CD8-positive, alpha-beta memory T cell (primary cell): ENCODE measurements at regions not wholly inside any gene's neighbourhood (a gene's known extent, or its start where the extent isn't known, plus 50 kb on each side); places are given as distances from the start of the nearest gene placed in this dataset.

Experiments used
- CTCF ChIA-PET: fragments of 350-600 bp; sonication (Branson Sonifier 250); formaldehyde crosslinking; loops from one replicate; lab custom pipeline; 2021; ENCODE audit warnings: antibody characterized with exemption; lab: Charles Lee
- POLR2A ChIA-PET: fragments of 350-600 bp; sonication (Branson Sonifier 250); formaldehyde crosslinking; loops from one replicate; lab custom pipeline; 2021; ENCODE audit warnings: antibody characterized with exemption; lab: Charles Lee
- DNase-seq, 5 donors: peaks; one replicate each; pipeline versions ENCODE4 v3.0.0 to v3.0.0-alpha.2; 2020 to 2022; ENCODE audit warnings: mixed read lengths in 1 of 5
- H3K27ac ChIP-seq: one replicate; pipeline ENCODE4 v1.7.0; 2013; ENCODE audit warnings: low read depth, mild to moderate bottlenecking, low read length, moderate library complexity
- H3K27me3 ChIP-seq: 2 replicates; pipeline ENCODE4 v1.7.0; 2013; ENCODE audit warnings: low read length, mild to moderate bottlenecking; ENCODE audit not compliant: insufficient read depth, poor library complexity, severe bottlenecking
- H3K36me3 ChIP-seq: 2 replicates; pipeline ENCODE4 v1.7.0; 2013; ENCODE audit warnings: mild to moderate bottlenecking, low read length, moderate library complexity; ENCODE audit not compliant: insufficient read depth
- H3K4me1 ChIP-seq: 2 replicates; pipeline ENCODE4 v1.7.0; 2013; ENCODE audit warnings: mild to moderate bottlenecking, low read length, moderate library complexity; ENCODE audit not compliant: insufficient read depth
- H3K4me3 ChIP-seq: 2 replicates; pipeline ENCODE4 v1.7.0; 2013; ENCODE audit warnings: mild to moderate bottlenecking, low read length
- H3K9me3 ChIP-seq: 2 replicates; pipeline ENCODE4 v1.7.0; 2013; ENCODE audit warnings: mild to moderate bottlenecking, low read length
- H3K27ac Mint-ChIP-seq, 8 donors: one replicate each; pipeline ENCODE4 v1.8.0; 2020 to 2021; ENCODE audit warnings: mixed read lengths in 8 of 8, mild to moderate bottlenecking in 6 of 8, inconsistent platforms in 3 of 8, moderate library complexity in 3 of 8
- H3K27me3 Mint-ChIP-seq, 2 donors: one replicate each; pipeline ENCODE4 v1.8.0; 2020 to 2021; ENCODE audit warnings: mixed read lengths in 2 of 2, mild to moderate bottlenecking in 1 of 2, moderate library complexity in 1 of 2
- H3K36me3 Mint-ChIP-seq, 3 donors: one replicate each; pipeline ENCODE4 v1.8.0; 2020 to 2021; ENCODE audit warnings: mixed read lengths in 3 of 3, inconsistent platforms in 1 of 3, mild to moderate bottlenecking in 1 of 3
- H3K4me1 Mint-ChIP-seq, 3 donors: one replicate each; pipeline ENCODE4 v1.8.0; 2020 to 2021; ENCODE audit warnings: mixed read lengths in 3 of 3, inconsistent platforms in 1 of 3, mild to moderate bottlenecking in 1 of 3
- H3K4me3 Mint-ChIP-seq, 7 donors: one replicate each; pipeline ENCODE4 v1.8.0; 2020 to 2021; ENCODE audit warnings: mixed read lengths in 7 of 7, mild to moderate bottlenecking in 6 of 7, moderate library complexity in 4 of 7, inconsistent platforms in 2 of 7
- H3K9me3 Mint-ChIP-seq, 5 donors: one replicate each; pipeline ENCODE4 v1.8.0; 2020 to 2022; ENCODE audit warnings: mixed read lengths in 5 of 5, mild to moderate bottlenecking in 3 of 5, moderate library complexity in 2 of 5, inconsistent platforms in 1 of 5

- Histone ChIP-seq H3K27me3 (no peaks in the 10 kb centered on the region), H3K9me3 (no peaks in the 10 kb centered on the region), H3K4me3 (no peak overlapping the region), H3K4me1 (no peaks in the 10 kb centered on the region), H3K27ac (no peak overlapping the region), H3K36me3 (no peaks in the 10 kb centered on the region)
- ChIA-PET CTCF (no interaction called here), POLR2A (no interaction called here)
- no peak overlapping the region for H3K27ac Mint-ChIP-seq
- peaks cover 0 to 2% (median 0%) of the 10 kb centered on the region in 5 donors for H3K9me3 Mint-ChIP-seq
- peaks cover 0 to 3% (median 0%) of the 10 kb centered on the region in 3 donors for H3K36me3 Mint-ChIP-seq
- H3K27me3 Mint-ChIP-seq = peaks cover 8 to 16% of the 10 kb centered on the region in 2 donors
- H3K4me3 Mint-ChIP-seq = no peak overlapping the region
- DNase-seq = no peak
- no peaks in the 10 kb centered on the region for H3K4me1 Mint-ChIP-seq
Measured at GRCh38 chr9:96087669-96088299, 212.3 kb downstream of the ERCC6L2 start.

- Mint-ChIP-seq H3K4me3 (no peak overlapping the region), H3K4me1 (no peaks in the 10 kb centered on the region), H3K27ac (no peak overlapping the region), H3K27me3 (peaks cover 10 to 20% of the 10 kb centered on the region in 2 donors), H3K9me3 (peaks cover 0 to 2% (median 0%) of the 10 kb centered on the region in 5 donors), H3K36me3 (peaks cover 0 to 3% (median 0%) of the 10 kb centered on the region in 3 donors)
- no peak overlapping the region for H3K4me3 ChIP-seq
- H3K36me3 ChIP-seq = no peaks in the 10 kb centered on the region
- H3K4me1 ChIP-seq = no peaks in the 10 kb centered on the region
- CTCF ChIA-PET = no interaction called here
- H3K9me3 ChIP-seq = no peaks in the 10 kb centered on the region
- DNase-seq = no peak
- no peak overlapping the region for H3K27ac ChIP-seq
- no peaks in the 10 kb centered on the region for H3K27me3 ChIP-seq
- POLR2A ChIA-PET = no interaction called here
Measured at GRCh38 chr9:96086936-96087571, 211.6 kb downstream of the ERCC6L2 start.

GRCh38 chr9:96085491-96086143 lies 210.1 kb downstream of the ERCC6L2 start:
- no peak for DNase-seq
- H3K4me1 ChIP-seq = no peaks in the 10 kb centered on the region
- no peaks in the 10 kb centered on the region for H3K36me3 ChIP-seq
- no peak overlapping the region for H3K4me3 ChIP-seq
- no peaks in the 10 kb centered on the region for H3K4me1 Mint-ChIP-seq
- no peaks in the 10 kb centered on the region for H3K9me3 ChIP-seq
- POLR2A ChIA-PET = no interaction called here
- H3K9me3 Mint-ChIP-seq = peaks cover 0 to 2% (median 0%) of the 10 kb centered on the region in 5 donors
- no peaks in the 10 kb centered on the region for H3K27me3 ChIP-seq
- peaks cover 0 to 3% (median 0%) of the 10 kb centered on the region in 3 donors for H3K36me3 Mint-ChIP-seq
- H3K27ac ChIP-seq = no peak overlapping the region
- H3K27ac Mint-ChIP-seq = peak overlapping the region in 1 of 8 donors; percentile 78
- CTCF ChIA-PET = no interaction called here
- peaks cover 11 to 20% of the 10 kb centered on the region in 2 donors for H3K27me3 Mint-ChIP-seq
- no peak overlapping the region for H3K4me3 Mint-ChIP-seq

- Mint-ChIP-seq H3K4me1 (no peaks in the 10 kb centered on the region), H3K4me3 (no peak overlapping the region), H3K9me3 (peaks cover 0 to 2% (median 0%) of the 10 kb centered on the region in 5 donors), H3K27me3 (peaks cover 16 to 20% of the 10 kb centered on the region in 2 donors), H3K27ac (no peak overlapping the region), H3K36me3 (peaks cover 0 to 3% (median 0%) of the 10 kb centered on the region in 3 donors)
- ChIA-PET POLR2A (no interaction called here), CTCF (no interaction called here)
- no peaks in the 10 kb centered on the region for H3K36me3 ChIP-seq
- no peaks in the 10 kb centered on the region for H3K27me3 ChIP-seq
- H3K27ac ChIP-seq = no peak overlapping the region
- no peak overlapping the region for H3K4me3 ChIP-seq
- no peak for DNase-seq
- no peaks in the 10 kb centered on the region for H3K9me3 ChIP-seq
- H3K4me1 ChIP-seq = no peaks in the 10 kb centered on the region
Measured at GRCh38 chr9:96084331-96084734, 208.8 kb downstream of the ERCC6L2 start.

GRCh38 chr9:96082516-96083232 lies 207.2 kb downstream of the ERCC6L2 start:
- H3K9me3 Mint-ChIP-seq = peaks cover 0 to 2% (median 0%) of the 10 kb centered on the region in 5 donors
- H3K27ac Mint-ChIP-seq = peak overlapping the region in 1 of 8 donors; percentile 3
- DNase-seq = no peak
- H3K9me3 ChIP-seq = no peaks in the 10 kb centered on the region
- no peak overlapping the region for H3K4me3 ChIP-seq
- peaks cover 0 to under 1% (median 0%) of the 10 kb centered on the region in 3 donors for H3K36me3 Mint-ChIP-seq
- ChIA-PET POLR2A (no interaction called here), CTCF (no interaction called here)
- H3K27ac ChIP-seq = no peak overlapping the region
- no peaks in the 10 kb centered on the region for H3K4me1 Mint-ChIP-seq
- no peaks in the 10 kb centered on the region for H3K36me3 ChIP-seq
- H3K4me1 ChIP-seq = no peaks in the 10 kb centered on the region
- H3K4me3 Mint-ChIP-seq = no peak overlapping the region
- peaks cover 14 to 17% of the 10 kb centered on the region in 2 donors for H3K27me3 Mint-ChIP-seq
- H3K27me3 ChIP-seq = no peaks in the 10 kb centered on the region

GRCh38 chr9:96080364-96080763 lies 204.9 kb downstream of the ERCC6L2 start:
- ChIA-PET POLR2A (no interaction called here), CTCF (no interaction called here)
- Histone ChIP-seq H3K36me3 (no peaks in the 10 kb centered on the region), H3K4me1 (no peaks in the 10 kb centered on the region), H3K9me3 (no peaks in the 10 kb centered on the region), H3K27me3 (no peaks in the 10 kb centered on the region), H3K4me3 (no peak overlapping the region), H3K27ac (no peak overlapping the region)
- no peak for DNase-seq
- peaks cover 11 to 13% of the 10 kb centered on the region in 2 donors for H3K27me3 Mint-ChIP-seq
- no peak overlapping the region for H3K4me3 Mint-ChIP-seq
- H3K27ac Mint-ChIP-seq = no peak overlapping the region
- no peaks in the 10 kb centered on the region for H3K4me1 Mint-ChIP-seq
- H3K9me3 Mint-ChIP-seq = no peaks in the 10 kb centered on the region
- H3K36me3 Mint-ChIP-seq = no peaks in the 10 kb centered on the region

- Histone ChIP-seq H3K27ac (no peak overlapping the region), H3K27me3 (no peaks in the 10 kb centered on the region), H3K4me3 (no peak overlapping the region), H3K4me1 (no peaks in the 10 kb centered on the region), H3K9me3 (no peaks in the 10 kb centered on the region), H3K36me3 (no peaks in the 10 kb centered on the region)
- Mint-ChIP-seq H3K9me3 (no peaks in the 10 kb centered on the region), H3K27me3 (peaks cover 11 to 13% of the 10 kb centered on the region in 2 donors), H3K27ac (no peak overlapping the region), H3K4me1 (peaks cover 0 to 6% (median 2%) of the 10 kb centered on the region in 3 donors), H3K4me3 (no peak overlapping the region), H3K36me3 (no peaks in the 10 kb centered on the region)
- DNase-seq = no peak
- ChIA-PET CTCF (no interaction called here), POLR2A (no interaction called here)
Measured at GRCh38 chr9:96079779-96080178, 204.3 kb downstream of the ERCC6L2 start.
